H9 (cell line): ENCODE measurements at regions not wholly inside any gene's neighbourhood (a gene's known extent, or its start where the extent isn't known, plus 50 kb on each side); places are given as distances from the start of the nearest gene placed in this dataset.

ENCODE experiments used
- DNase-seq: peaks from one replicate; pipeline ENCODE4 v3.0.0-alpha.2; 2017
- H2AFZ ChIP-seq: one replicate; pipeline ENCODE4 v1.6.1; 2013; ENCODE audit warnings: mild to moderate bottlenecking, low read length, control low read depth, moderate library complexity
- H2AK5ac ChIP-seq: 2 replicates; pipeline ENCODE4 v1.6.1; 2013; ENCODE audit warnings: low read length, control low read depth, mixed read lengths; ENCODE audit not compliant: insufficient read length
- H2BK120ac ChIP-seq: one replicate; pipeline ENCODE4 v1.6.1; 2013; ENCODE audit warnings: low read depth, mild to moderate bottlenecking, low read length, control low read depth, inconsistent platforms; ENCODE audit not compliant: poor library complexity, severe bottlenecking
- H2BK12ac ChIP-seq: 2 replicates; pipeline ENCODE4 v1.6.1; 2013; ENCODE audit warnings: low read length, control low read depth, mixed read lengths, low read depth; ENCODE audit not compliant: insufficient read length
- H2BK15ac ChIP-seq: 2 replicates; pipeline ENCODE4 v1.6.1; 2013; ENCODE audit warnings: low read depth, low read length, control low read depth
- H2BK20ac ChIP-seq: one replicate; pipeline ENCODE4 v1.6.1; 2013; ENCODE audit warnings: low read depth, mild to moderate bottlenecking, low read length, control low read depth, inconsistent platforms; ENCODE audit not compliant: poor library complexity, severe bottlenecking
- H2BK5ac ChIP-seq: 2 replicates; pipeline ENCODE4 v1.6.1; 2013; ENCODE audit warnings: low read length, control low read depth, mixed read lengths; ENCODE audit not compliant: insufficient read length
- H3K14ac ChIP-seq: 2 replicates; pipeline ENCODE4 v1.6.1; 2013; ENCODE audit warnings: low read length, control low read depth; ENCODE audit not compliant: insufficient read depth
- H3K18ac ChIP-seq: 2 replicates; pipeline ENCODE4 v1.6.1; 2013; ENCODE audit warnings: low read depth, mild to moderate bottlenecking, mixed read lengths, low read length, control low read depth; ENCODE audit not compliant: insufficient read length
- H3K23ac ChIP-seq: 2 replicates; pipeline ENCODE4 v1.6.1; 2013; ENCODE audit warnings: low read length, control low read depth, mixed read lengths, low read depth; ENCODE audit not compliant: insufficient read length
- H3K23me2 ChIP-seq: 2 replicates; pipeline ENCODE4 v1.6.1; 2013; ENCODE audit warnings: low read depth, mild to moderate bottlenecking, mixed read lengths, low read length, control low read depth; ENCODE audit not compliant: insufficient read length, poor library complexity, severe bottlenecking
- H3K27ac ChIP-seq: 2 replicates; pipeline ENCODE4 v1.5.1; 2013; ENCODE audit warnings: low read length, control low read depth, mixed read lengths, low read depth; ENCODE audit not compliant: insufficient read length
- H3K27me3 ChIP-seq: 2 replicates; pipeline ENCODE4 v1.6.1; 2013; ENCODE audit warnings: low read length, control low read depth, inconsistent platforms; ENCODE audit not compliant: insufficient read depth
- H3K4ac ChIP-seq: 2 replicates; pipeline ENCODE4 v1.6.1; 2013; ENCODE audit warnings: low read depth, mild to moderate bottlenecking, control low read depth, inconsistent platforms, low read length, moderate library complexity
- H3K4me1 ChIP-seq: 2 replicates; pipeline ENCODE4 v1.6.1; 2013; ENCODE audit warnings: low read length, control low read depth, inconsistent platforms; ENCODE audit not compliant: insufficient read depth
- H3K4me2 ChIP-seq: 2 replicates; pipeline ENCODE4 v1.6.1; 2013; ENCODE audit warnings: low read length, control low read depth, mixed read lengths; ENCODE audit not compliant: insufficient read length, insufficient read depth
- H3K56ac ChIP-seq: 2 replicates; pipeline ENCODE4 v1.6.1; 2013; ENCODE audit warnings: low read depth, mild to moderate bottlenecking, mixed read lengths, low read length, control low read depth; ENCODE audit not compliant: insufficient read length
- H3K79me1 ChIP-seq: 2 replicates; pipeline ENCODE4 v1.6.1; 2013; ENCODE audit warnings: low read depth, mild to moderate bottlenecking, moderate library complexity, low read length, control low read depth, inconsistent platforms; ENCODE audit not compliant: insufficient read depth, poor library complexity, severe bottlenecking
- H3K79me2 ChIP-seq: 2 replicates; pipeline ENCODE4 v1.6.1; 2013; ENCODE audit warnings: low read length, control low read depth, inconsistent platforms; ENCODE audit not compliant: insufficient read depth
- H3K9ac ChIP-seq: 2 replicates; pipeline ENCODE4 v1.6.1; 2013; ENCODE audit warnings: low read length, control low read depth, mixed read lengths; ENCODE audit not compliant: insufficient read length; ENCODE audit errors: extremely low read depth
- H3K9me3 ChIP-seq: one replicate; pipeline ENCODE4 v1.6.1; 2013; ENCODE audit warnings: low read depth, low read length, inconsistent platforms; ENCODE audit not compliant: control insufficient read depth
- H3T11ph ChIP-seq: one replicate; pipeline ENCODE4 v1.6.1; 2013; ENCODE audit warnings: mild to moderate bottlenecking, low read length, control low read depth, inconsistent platforms
- H4K20me1 ChIP-seq: one replicate; pipeline ENCODE4 v1.6.1; 2013; ENCODE audit not compliant: control insufficient read depth, insufficient read length, insufficient read depth
- H4K5ac ChIP-seq: 2 replicates; pipeline ENCODE4 v1.6.1; 2013; ENCODE audit warnings: low read depth, mild to moderate bottlenecking, mixed read lengths, low read length, control low read depth; ENCODE audit not compliant: insufficient read length
- H4K8ac ChIP-seq: replicated peaks from 2 replicates; pipeline ENCODE4 v1.6.1; 2013; ENCODE audit warnings: low read length, control low read depth, mixed read lengths, low read depth; ENCODE audit not compliant: insufficient read length
- H4K91ac ChIP-seq: 2 replicates; pipeline ENCODE4 v1.6.1; 2013; ENCODE audit warnings: low read depth, mild to moderate bottlenecking, moderate library complexity, mixed read lengths, low read length, control low read depth; ENCODE audit not compliant: insufficient read length
- H3K27ac Mint-ChIP-seq, 3 experiments: 2 replicates in 2 of 3; 3 replicates in 1 of 3; pipeline ENCODE4 v1.8.0; 2020 to 2021; ENCODE audit warnings: mixed read lengths in 3 of 3, mild to moderate bottlenecking in 1 of 3, moderate library complexity in 1 of 3
- H3K27me3 Mint-ChIP-seq: 2 replicates; pipeline ENCODE4 v1.8.0; 2021; ENCODE audit warnings: low read depth, mild to moderate bottlenecking, moderate library complexity, mixed read lengths
- H3K36me3 Mint-ChIP-seq, 3 experiments: 2 replicates in 2 of 3; 3 replicates in 1 of 3; pipeline ENCODE4 v1.8.0; 2020 to 2021; ENCODE audit warnings: low read depth in 3 of 3, mixed read lengths in 3 of 3; ENCODE audit not compliant: insufficient read depth in 1 of 3
- H3K4me1 Mint-ChIP-seq, 2 experiments: 2 replicates each; pipeline ENCODE4 v1.8.0; 2020; ENCODE audit warnings: mixed read lengths in 2 of 2
- H3K4me3 Mint-ChIP-seq, 2 experiments: 2 replicates in 1 of 2; 3 replicates in 1 of 2; pipeline ENCODE4 v1.8.0; 2020 to 2021; ENCODE audit warnings: mild to moderate bottlenecking in 2 of 2, mixed read lengths in 2 of 2, moderate library complexity in 1 of 2
- H3K9me3 Mint-ChIP-seq, 2 experiments: 2 replicates in 1 of 2; 3 replicates in 1 of 2; pipeline ENCODE4 v1.8.0; 2020; ENCODE audit warnings: mild to moderate bottlenecking in 2 of 2, mixed read lengths in 2 of 2, moderate library complexity in 1 of 2
- WGBS: extraction: QIAGEN DNeasy Blood & Tissue Kit; methylation state at CpG from one replicate; pipeline ENCODE4 v1.1.7; 2013; ENCODE audit warnings: missing lambda C conversion rate, low lambda C conversion rate, mixed read lengths; ENCODE audit not compliant: insufficient read length; ENCODE audit errors: extremely low coverage; 5-methylcytosine and 5-hydroxymethylcytosine counted together
- TF ChIP-seq, protein P1 (sequence below): fragments of 200-600 bp; sonication (generic); conservative IDR thresholded peaks from 3 replicates; pipeline ENCODE4 v1.8.0; 2021; ENCODE audit warnings: antibody characterized with exemption, mild to moderate bottlenecking

DNA sequence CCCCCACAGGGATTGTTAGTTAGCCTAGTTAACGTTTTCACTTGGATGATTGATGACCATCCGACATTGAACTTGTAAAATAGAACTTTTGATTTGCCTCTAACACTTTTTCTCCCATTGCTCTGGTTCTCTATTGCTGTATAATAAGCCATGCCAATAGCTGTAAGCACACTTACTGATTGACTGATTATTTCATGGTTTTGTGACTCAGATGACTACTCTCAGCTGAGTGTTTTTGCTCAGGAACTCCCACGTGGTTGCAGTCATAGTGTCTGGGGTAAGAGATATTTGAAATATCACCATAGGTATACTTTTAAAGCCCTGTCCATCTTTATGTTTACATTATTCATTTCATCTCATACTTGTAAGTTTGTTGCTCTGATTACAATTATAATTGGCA lies 1285.5 kb downstream of the STIM2 start:
- no peak overlapping the region for H2BK12ac ChIP-seq
- Mint-ChIP-seq H3K4me3 (no peak overlapping the region), H3K27ac (no peak overlapping the region), H3K4me1 (no peaks in the 10 kb centered on the region), H3K9me3 (no peaks in the 10 kb centered on the region), H3K36me3 (no peaks in the 10 kb centered on the region), H3K27me3 (no peaks in the 10 kb centered on the region)
- H4K5ac ChIP-seq, result no peak overlapping the region
- no peak overlapping the region for H2BK20ac ChIP-seq
- no peak overlapping the region for H3K27ac ChIP-seq
- H3K56ac ChIP-seq, result no peak overlapping the region
- H3K14ac ChIP-seq, result no peak overlapping the region
- H4K20me1 ChIP-seq, result no peaks in the 10 kb centered on the region
- H2BK5ac ChIP-seq, result no peak overlapping the region
- H3K4me2 ChIP-seq, result no peak overlapping the region
- H3K23me2 ChIP-seq, result no peaks in the 10 kb centered on the region
- no peak overlapping the region for H3T11ph ChIP-seq
- H2AFZ ChIP-seq, result no peak overlapping the region
- TF ChIP-seq, protein P1, sequence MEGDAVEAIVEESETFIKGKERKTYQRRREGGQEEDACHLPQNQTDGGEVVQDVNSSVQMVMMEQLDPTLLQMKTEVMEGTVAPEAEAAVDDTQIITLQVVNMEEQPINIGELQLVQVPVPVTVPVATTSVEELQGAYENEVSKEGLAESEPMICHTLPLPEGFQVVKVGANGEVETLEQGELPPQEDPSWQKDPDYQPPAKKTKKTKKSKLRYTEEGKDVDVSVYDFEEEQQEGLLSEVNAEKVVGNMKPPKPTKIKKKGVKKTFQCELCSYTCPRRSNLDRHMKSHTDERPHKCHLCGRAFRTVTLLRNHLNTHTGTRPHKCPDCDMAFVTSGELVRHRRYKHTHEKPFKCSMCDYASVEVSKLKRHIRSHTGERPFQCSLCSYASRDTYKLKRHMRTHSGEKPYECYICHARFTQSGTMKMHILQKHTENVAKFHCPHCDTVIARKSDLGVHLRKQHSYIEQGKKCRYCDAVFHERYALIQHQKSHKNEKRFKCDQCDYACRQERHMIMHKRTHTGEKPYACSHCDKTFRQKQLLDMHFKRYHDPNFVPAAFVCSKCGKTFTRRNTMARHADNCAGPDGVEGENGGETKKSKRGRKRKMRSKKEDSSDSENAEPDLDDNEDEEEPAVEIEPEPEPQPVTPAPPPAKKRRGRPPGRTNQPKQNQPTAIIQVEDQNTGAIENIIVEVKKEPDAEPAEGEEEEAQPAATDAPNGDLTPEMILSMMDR, result no peak
- H3K79me1 ChIP-seq, result no peaks in the 10 kb centered on the region
- H3K79me2 ChIP-seq, result no peaks in the 10 kb centered on the region
- no peak overlapping the region for H4K91ac ChIP-seq
- H3K18ac ChIP-seq, result no peak overlapping the region
- no peaks in the 10 kb centered on the region for H3K9me3 ChIP-seq
- no peak overlapping the region for H2AK5ac ChIP-seq
- whole genome bisulfite sequencing, result no CpG with 5 or more reads among the region's 3 CpGs
- no peak overlapping the region for H2BK120ac ChIP-seq
- no peak for DNase-seq
- H3K23ac ChIP-seq, result no peak overlapping the region
- H2BK15ac ChIP-seq, result no peak overlapping the region
- no peak overlapping the region for H3K4ac ChIP-seq
- no peak overlapping the region for H3K9ac ChIP-seq
- no peak overlapping the region for H4K8ac ChIP-seq
- no peaks in the 10 kb centered on the region for H3K4me1 ChIP-seq
- no peaks in the 10 kb centered on the region for H3K27me3 ChIP-seq
